ENCODE measurements at regions not wholly inside any gene's neighbourhood (a gene's known extent, or its start where the extent isn't known, plus 50 kb on each side); places are given as distances from the start of the nearest gene placed in this dataset.

DNA sequence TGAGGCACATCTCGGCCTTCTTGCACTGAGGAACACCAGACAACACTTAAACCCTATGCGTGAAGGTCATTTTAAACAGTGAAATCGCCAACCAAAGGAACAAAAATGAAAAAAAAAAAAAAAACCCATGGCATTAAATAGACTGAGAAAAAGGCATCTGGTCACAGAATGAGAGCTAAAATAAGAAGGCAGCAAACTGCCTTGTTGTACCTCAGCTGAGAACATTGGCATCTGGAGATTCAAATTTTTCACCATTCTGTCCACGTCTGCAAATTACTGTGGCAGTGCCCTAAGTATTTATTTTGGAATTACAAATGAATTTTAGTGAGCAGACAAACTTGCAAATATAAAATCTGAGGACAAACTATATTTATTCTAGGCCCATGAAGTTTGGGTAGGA is 82.6 kb upstream of the POU1F1 start:
- Histone ChIP-seq H3K4me3 (ENCODE audit: low read depth in 1 of 3, low read length in 3 of 3) (no peak overlapping the region), H3K4me1 (ENCODE audit: control insufficient read depth in 4 of 4, insufficient read depth in 4 of 4, low read length in 3 of 4) (no peaks in the 10 kb centered on the region), H3K27ac (ENCODE audit: low read depth in 1 of 2, low read length in 2 of 2) (no peak overlapping the region), H3K27me3 (ENCODE audit: control insufficient read depth in 4 of 4, insufficient read depth in 4 of 4, low read length in 3 of 4) (no peaks in the 10 kb centered on the region), H3K9me3 (ENCODE audit: control insufficient read depth in 4 of 4, low read length in 3 of 4) (no peaks in the 10 kb centered on the region), H3K9ac (ENCODE audit: low read depth in 1 of 2, low read length in 2 of 2) (no peak overlapping the region), H3K36me3 (ENCODE audit: control insufficient read depth in 4 of 4, insufficient read depth in 3 of 4, low read depth in 1 of 4, low read length in 3 of 4) (no peaks in the 10 kb centered on the region)
- 87% methylated on average over 4 of the region's 4 CpGs for WGBS
- no peak for TF ChIP-seq ZBTB33 (IDR thresholded peaks at IDR 0.05)
- no peak for TF ChIP-seq SP1 (IDR thresholded peaks at IDR 0.05)
- no peak for TF ChIP-seq HNF4A (conservative IDR thresholded peaks at IDR 0.05)
- no peak for TF ChIP-seq NR2F2 (IDR thresholded peaks at IDR 0.05)
- TF ChIP-seq RAD21 (IDR thresholded peaks at IDR 0.05) = no peak
- TF ChIP-seq FOXA1 (IDR thresholded peaks at IDR 0.05) = no peak
- no peak for TF ChIP-seq HNF4G (IDR thresholded peaks at IDR 0.05)
- TF ChIP-seq, protein P1, sequence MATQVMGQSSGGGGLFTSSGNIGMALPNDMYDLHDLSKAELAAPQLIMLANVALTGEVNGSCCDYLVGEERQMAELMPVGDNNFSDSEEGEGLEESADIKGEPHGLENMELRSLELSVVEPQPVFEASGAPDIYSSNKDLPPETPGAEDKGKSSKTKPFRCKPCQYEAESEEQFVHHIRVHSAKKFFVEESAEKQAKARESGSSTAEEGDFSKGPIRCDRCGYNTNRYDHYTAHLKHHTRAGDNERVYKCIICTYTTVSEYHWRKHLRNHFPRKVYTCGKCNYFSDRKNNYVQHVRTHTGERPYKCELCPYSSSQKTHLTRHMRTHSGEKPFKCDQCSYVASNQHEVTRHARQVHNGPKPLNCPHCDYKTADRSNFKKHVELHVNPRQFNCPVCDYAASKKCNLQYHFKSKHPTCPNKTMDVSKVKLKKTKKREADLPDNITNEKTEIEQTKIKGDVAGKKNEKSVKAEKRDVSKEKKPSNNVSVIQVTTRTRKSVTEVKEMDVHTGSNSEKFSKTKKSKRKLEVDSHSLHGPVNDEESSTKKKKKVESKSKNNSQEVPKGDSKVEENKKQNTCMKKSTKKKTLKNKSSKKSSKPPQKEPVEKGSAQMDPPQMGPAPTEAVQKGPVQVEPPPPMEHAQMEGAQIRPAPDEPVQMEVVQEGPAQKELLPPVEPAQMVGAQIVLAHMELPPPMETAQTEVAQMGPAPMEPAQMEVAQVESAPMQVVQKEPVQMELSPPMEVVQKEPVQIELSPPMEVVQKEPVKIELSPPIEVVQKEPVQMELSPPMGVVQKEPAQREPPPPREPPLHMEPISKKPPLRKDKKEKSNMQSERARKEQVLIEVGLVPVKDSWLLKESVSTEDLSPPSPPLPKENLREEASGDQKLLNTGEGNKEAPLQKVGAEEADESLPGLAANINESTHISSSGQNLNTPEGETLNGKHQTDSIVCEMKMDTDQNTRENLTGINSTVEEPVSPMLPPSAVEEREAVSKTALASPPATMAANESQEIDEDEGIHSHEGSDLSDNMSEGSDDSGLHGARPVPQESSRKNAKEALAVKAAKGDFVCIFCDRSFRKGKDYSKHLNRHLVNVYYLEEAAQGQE (IDR thresholded peaks at IDR 0.05) = no peak
- TF ChIP-seq TAF1 (conservative IDR thresholded peaks at IDR 0.05) = no peak
- DNase-seq (ENCODE audit: low spot score) = no peak

GRCh38 chr3:87358066-87358465 is 81.7 kb upstream of the POU1F1 start:
- 91% methylated on average over 2 of the region's 2 CpGs for WGBS
- H3K9ac ChIP-seq (ENCODE audit: low read depth in 1 of 2, low read length in 2 of 2) = no peak overlapping the region

GRCh38 chr3:87354398-87354797 is 78.0 kb upstream of the POU1F1 start:
- H3K4me3 ChIP-seq (ENCODE audit: low read depth in 1 of 3, low read length in 3 of 3) = no peak overlapping the region
- H3K4me1 ChIP-seq (ENCODE audit: control insufficient read depth in 4 of 4, insufficient read depth in 4 of 4, low read length in 3 of 4) = peaks cover 0 to 3% (median 2%) of the 10 kb centered on the region in 4 donors
- H3K9ac ChIP-seq (ENCODE audit: low read depth in 1 of 2, low read length in 2 of 2) = no peak overlapping the region
- no peak overlapping the region for H3K27ac ChIP-seq (ENCODE audit: low read depth in 1 of 2, low read length in 2 of 2)
- no peak for DNase-seq (ENCODE audit: low spot score)
- no peaks in the 10 kb centered on the region for H3K9me3 ChIP-seq (ENCODE audit: control insufficient read depth in 4 of 4, low read length in 3 of 4)
- TF ChIP-seq ZBTB33 (IDR thresholded peaks at IDR 0.05) = no peak
- TF ChIP-seq RAD21 (IDR thresholded peaks at IDR 0.05) = no peak
- no peak for TF ChIP-seq FOXA1 (IDR thresholded peaks at IDR 0.05)
- TF ChIP-seq EGR1 (IDR thresholded peaks at IDR 0.05; ENCODE audit: low read depth in 2 of 2) = no peak
- no peak for TF ChIP-seq HNF4G (IDR thresholded peaks at IDR 0.05)
- no peak for TF ChIP-seq ATF3 (IDR thresholded peaks at IDR 0.05)
- no peak for TF ChIP-seq TAF1 (conservative IDR thresholded peaks at IDR 0.05)
- TF ChIP-seq, protein P2, sequence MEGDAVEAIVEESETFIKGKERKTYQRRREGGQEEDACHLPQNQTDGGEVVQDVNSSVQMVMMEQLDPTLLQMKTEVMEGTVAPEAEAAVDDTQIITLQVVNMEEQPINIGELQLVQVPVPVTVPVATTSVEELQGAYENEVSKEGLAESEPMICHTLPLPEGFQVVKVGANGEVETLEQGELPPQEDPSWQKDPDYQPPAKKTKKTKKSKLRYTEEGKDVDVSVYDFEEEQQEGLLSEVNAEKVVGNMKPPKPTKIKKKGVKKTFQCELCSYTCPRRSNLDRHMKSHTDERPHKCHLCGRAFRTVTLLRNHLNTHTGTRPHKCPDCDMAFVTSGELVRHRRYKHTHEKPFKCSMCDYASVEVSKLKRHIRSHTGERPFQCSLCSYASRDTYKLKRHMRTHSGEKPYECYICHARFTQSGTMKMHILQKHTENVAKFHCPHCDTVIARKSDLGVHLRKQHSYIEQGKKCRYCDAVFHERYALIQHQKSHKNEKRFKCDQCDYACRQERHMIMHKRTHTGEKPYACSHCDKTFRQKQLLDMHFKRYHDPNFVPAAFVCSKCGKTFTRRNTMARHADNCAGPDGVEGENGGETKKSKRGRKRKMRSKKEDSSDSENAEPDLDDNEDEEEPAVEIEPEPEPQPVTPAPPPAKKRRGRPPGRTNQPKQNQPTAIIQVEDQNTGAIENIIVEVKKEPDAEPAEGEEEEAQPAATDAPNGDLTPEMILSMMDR (IDR thresholded peaks at IDR 0.05; ENCODE audit: low read depth, low read length, missing input control) = no peak
- no peak for TF ChIP-seq RXRA (IDR thresholded peaks at IDR 0.05)
- TF ChIP-seq, protein P1 (IDR thresholded peaks at IDR 0.05) = no peak
- H3K27me3 ChIP-seq (ENCODE audit: control insufficient read depth in 4 of 4, insufficient read depth in 4 of 4, low read length in 3 of 4) = no peaks in the 10 kb centered on the region
- no peaks in the 10 kb centered on the region for H3K36me3 ChIP-seq (ENCODE audit: control insufficient read depth in 4 of 4, insufficient read depth in 3 of 4, low read depth in 1 of 4, low read length in 3 of 4)

More at GRCh38 chr3:87358066-87358465, 81.7 kb upstream of the POU1F1 start:
- DNase-seq (ENCODE audit: low spot score) = no peak
- Histone ChIP-seq H3K36me3 (ENCODE audit: control insufficient read depth in 4 of 4, insufficient read depth in 3 of 4, low read depth in 1 of 4, low read length in 3 of 4) (no peaks in the 10 kb centered on the region), H3K4me1 (ENCODE audit: control insufficient read depth in 4 of 4, insufficient read depth in 4 of 4, low read length in 3 of 4) (no peaks in the 10 kb centered on the region), H3K27me3 (ENCODE audit: control insufficient read depth in 4 of 4, insufficient read depth in 4 of 4, low read length in 3 of 4) (no peaks in the 10 kb centered on the region), H3K9me3 (ENCODE audit: control insufficient read depth in 4 of 4, low read length in 3 of 4) (no peaks in the 10 kb centered on the region), H3K4me3 (ENCODE audit: low read depth in 1 of 3, low read length in 3 of 3) (no peak overlapping the region), H3K27ac (ENCODE audit: low read depth in 1 of 2, low read length in 2 of 2) (no peak overlapping the region)
- TF ChIP-seq NR2F2 (IDR thresholded peaks at IDR 0.05) (no peak), RAD21 (IDR thresholded peaks at IDR 0.05) (no peak), FOXA1 (IDR thresholded peaks at IDR 0.05) (no peak), TAF1 (conservative IDR thresholded peaks at IDR 0.05) (no peak)

Data from liver (tissue), 8 donors.